K562 (cell line): ENCODE measurements at regions not wholly inside any gene's neighbourhood (a gene's known extent, or its start where the extent isn't known, plus 50 kb on each side); places are given as distances from the start of the nearest gene placed in this dataset.
A peak's percentile ranks its signal among the peaks of the same experiment; 100 is the strongest.

ENCODE experiments used
- BRD9 ChIP-seq: fragments of 450-650 bp; IDR thresholded peaks from 2 replicates; pipeline ENCODE4 v1.6.1; 2018; ENCODE audit warnings: low read depth; ENCODE audit not compliant: partially characterized antibody
- C11orf30 ChIP-seq: fragments of 450-650 bp; IDR thresholded peaks from 2 replicates; pipeline ENCODE4 v1.6.1; 2016; ENCODE audit warnings: low read depth, mild to moderate bottlenecking
- CCNT2 ChIP-seq: IDR thresholded peaks from 2 replicates; pipeline ENCODE4 v1.6.1; 2011; ENCODE audit warnings: borderline replicate concordance, low read depth, mild to moderate bottlenecking, moderate library complexity, mixed read lengths, low read length; ENCODE audit not compliant: insufficient read length; ENCODE audit errors: extremely low read depth
- DMBX1 ChIP-seq: fragments of 250-450 bp; sonication (Bioruptor Pico); IDR thresholded peaks from 2 replicates; pipeline ENCODE4 v1.8.0; 2022; ENCODE audit warnings: inconsistent platforms, mild to moderate bottlenecking, moderate library complexity, borderline replicate concordance
- ELF1 ChIP-seq: fragments of 200-800 bp; sonication (Bioruptor generic); IDR thresholded peaks from 2 replicates; pipeline ENCODE4 v1.6.1; 2016; ENCODE audit warnings: missing genetic modification characterization, missing compliant biosample characterization
- HDAC3 ChIP-seq: fragments of 450-650 bp; IDR thresholded peaks from 2 replicates; pipeline ENCODE4 v1.6.1; 2018; ENCODE audit warnings: borderline replicate concordance, mild to moderate bottlenecking, moderate library complexity; ENCODE audit not compliant: partially characterized antibody
- MAFK ChIP-seq: IDR thresholded peaks from 2 replicates; pipeline ENCODE4 v1.6.1; 2011; ENCODE audit warnings: low read length, improper control_type of control experiment
- NUFIP1 ChIP-seq: fragments of 450-650 bp; IDR thresholded peaks from 2 replicates; pipeline ENCODE4 v1.6.1; 2018; ENCODE audit not compliant: partially characterized antibody
- POLR2AphosphoS5 ChIP-seq: IDR thresholded peaks from 2 replicates; pipeline ENCODE4 v1.6.1; 2011; ENCODE audit warnings: mild to moderate bottlenecking, low read depth, low read length, moderate library complexity; ENCODE audit not compliant: control insufficient read depth, insufficient read depth
- SRSF7 ChIP-seq: fragments of 200-400 bp; formaldehyde crosslinking; optimal IDR thresholded peaks from 2 replicates; pipeline ENCODE3; 2017; ENCODE audit warnings: mild to moderate bottlenecking, low read depth, low read length
- TCF3 ChIP-seq: sonication (generic); formaldehyde crosslinking; IDR thresholded peaks from 2 replicates; pipeline ENCODE4 v1.4.0; 2020; ENCODE audit warnings: mild to moderate bottlenecking, missing genetic modification reagents
- ZNF239 ChIP-seq: fragments of 250-450 bp; sonication (Bioruptor Pico); IDR thresholded peaks from 2 replicates; pipeline ENCODE4 v1.4.0; 2020; ENCODE audit warnings: mild to moderate bottlenecking
- ZNF24 ChIP-seq: fragments of 450-650 bp; IDR thresholded peaks from 2 replicates; pipeline ENCODE4 v1.6.1; 2016
- ZNF3 ChIP-seq: fragments of 250-450 bp; sonication (Bioruptor Pico); IDR thresholded peaks from 2 replicates; pipeline ENCODE4 v1.5.0; 2021; ENCODE audit warnings: mild to moderate bottlenecking, moderate library complexity
- ZNF584 ChIP-seq: fragments of 200-800 bp; sonication (Bioruptor generic); IDR thresholded peaks from 2 replicates; pipeline ENCODE4 v1.6.1; 2016; ENCODE audit warnings: low read depth, mild to moderate bottlenecking, missing genetic modification characterization, missing compliant biosample characterization
- TF ChIP-seq, protein P1 (sequence below): fragments of 450-650 bp; formaldehyde crosslinking; IDR thresholded peaks from 2 replicates; pipeline ENCODE4 v1.4.0; 2020; ENCODE audit warnings: mild to moderate bottlenecking, moderate library complexity
- TF ChIP-seq, protein P2 (sequence below), 2 experiments: IDR thresholded peaks in 1 of 2; conservative IDR thresholded peaks in 1 of 2; 2 replicates each; pipeline ENCODE4 v1.6.1; 2016; ENCODE audit warnings: low read depth in 2 of 2, mild to moderate bottlenecking in 1 of 2, missing compliant biosample characterization in 1 of 2, missing genetic modification characterization in 1 of 2, moderate library complexity in 1 of 2
- TF ChIP-seq, protein P3 (sequence below), 2 experiments: fragments of 200-800 bp in 1 of 2; sonication (Bioruptor generic) in 1 of 2; sonication (generic) in 1 of 2; formaldehyde crosslinking in 1 of 2; IDR thresholded peaks in 1 of 2; conservative IDR thresholded peaks in 1 of 2; 2 replicates each; pipeline versions ENCODE4 v1.5.0 to v1.6.1; 2016 to 2020; ENCODE audit warnings: missing compliant biosample characterization in 1 of 2, missing genetic modification characterization in 1 of 2, missing genetic modification reagents in 1 of 2
- TF ChIP-seq, protein P4 (sequence below): sonication (generic); formaldehyde crosslinking; IDR thresholded peaks from 2 replicates; pipeline ENCODE4 v1.8.1; 2023; ENCODE audit warnings: mild to moderate bottlenecking, missing genetic modification reagents

DNA sequence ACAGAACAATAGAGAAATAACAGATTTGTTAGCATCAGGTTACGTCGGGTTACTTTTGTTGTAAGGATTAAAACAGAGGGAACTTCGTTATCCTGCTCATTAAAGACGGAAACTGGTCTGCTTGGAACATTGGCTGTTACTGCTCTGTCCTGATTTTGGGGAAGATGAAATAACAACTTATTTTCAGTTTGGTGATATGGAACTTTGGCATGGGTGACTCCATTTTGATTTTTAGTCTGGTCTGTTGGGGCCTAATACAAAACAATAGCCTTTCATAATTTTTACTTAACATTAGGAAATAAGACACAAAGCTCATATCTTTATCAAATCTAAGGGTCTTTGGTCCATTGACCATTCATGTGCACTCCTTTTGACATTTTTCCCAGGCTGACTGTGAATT, 220.5 kb upstream of the DUSP10 start (continued):
- TF ChIP-seq POLR2AphosphoS5 (no peak), ZNF584 (CRISPR knock-in tag) (peak; percentile 98), C11orf30 (no peak), ZNF3 (peak; percentile 19; the same call in 1 of the 2 replicates), TCF3 (CRISPR knock-in tag) (no peak), MAFK (no peak), NUFIP1 (no peak), CCNT2 (no peak), ELF1 (tag) (no peak), HDAC3 (no peak), ZNF24 (no peak), BRD9 (no peak), ZNF239 (CRISPR knock-in tag) (peak; percentile 93), DMBX1 (peak; percentile 100), SRSF7 (no peak)
- TF ChIP-seq, protein P1, sequence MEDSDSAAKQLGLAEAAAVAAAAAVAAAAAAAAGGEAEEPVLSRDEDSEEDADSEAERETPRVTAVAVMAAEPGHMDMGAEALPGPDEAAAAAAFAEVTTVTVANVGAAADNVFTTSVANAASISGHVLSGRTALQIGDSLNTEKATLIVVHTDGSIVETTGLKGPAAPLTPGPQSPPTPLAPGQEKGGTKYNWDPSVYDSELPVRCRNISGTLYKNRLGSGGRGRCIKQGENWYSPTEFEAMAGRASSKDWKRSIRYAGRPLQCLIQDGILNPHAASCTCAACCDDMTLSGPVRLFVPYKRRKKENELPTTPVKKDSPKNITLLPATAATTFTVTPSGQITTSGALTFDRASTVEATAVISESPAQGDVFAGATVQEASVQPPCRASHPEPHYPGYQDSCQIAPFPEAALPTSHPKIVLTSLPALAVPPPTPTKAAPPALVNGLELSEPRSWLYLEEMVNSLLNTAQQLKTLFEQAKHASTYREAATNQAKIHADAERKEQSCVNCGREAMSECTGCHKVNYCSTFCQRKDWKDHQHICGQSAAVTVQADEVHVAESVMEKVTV (CRISPR knock-in tag) = peak; percentile 42; the same call in 1 of the 2 replicates
- TF ChIP-seq, protein P2, sequence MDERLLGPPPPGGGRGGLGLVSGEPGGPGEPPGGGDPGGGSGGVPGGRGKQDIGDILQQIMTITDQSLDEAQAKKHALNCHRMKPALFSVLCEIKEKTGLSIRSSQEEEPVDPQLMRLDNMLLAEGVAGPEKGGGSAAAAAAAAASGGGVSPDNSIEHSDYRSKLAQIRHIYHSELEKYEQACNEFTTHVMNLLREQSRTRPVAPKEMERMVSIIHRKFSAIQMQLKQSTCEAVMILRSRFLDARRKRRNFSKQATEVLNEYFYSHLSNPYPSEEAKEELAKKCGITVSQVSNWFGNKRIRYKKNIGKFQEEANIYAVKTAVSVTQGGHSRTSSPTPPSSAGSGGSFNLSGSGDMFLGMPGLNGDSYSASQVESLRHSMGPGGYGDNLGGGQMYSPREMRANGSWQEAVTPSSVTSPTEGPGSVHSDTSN (CRISPR knock-in tag; IDR thresholded peaks at IDR 0.05; ENCODE audit: low read depth) = no peak
- TF ChIP-seq, protein P2 (tag; conservative IDR thresholded peaks at IDR 0.05; ENCODE audit: low read depth) = peak; percentile 59; the same call in 1 of the 2 replicates
- TF ChIP-seq, protein P3, sequence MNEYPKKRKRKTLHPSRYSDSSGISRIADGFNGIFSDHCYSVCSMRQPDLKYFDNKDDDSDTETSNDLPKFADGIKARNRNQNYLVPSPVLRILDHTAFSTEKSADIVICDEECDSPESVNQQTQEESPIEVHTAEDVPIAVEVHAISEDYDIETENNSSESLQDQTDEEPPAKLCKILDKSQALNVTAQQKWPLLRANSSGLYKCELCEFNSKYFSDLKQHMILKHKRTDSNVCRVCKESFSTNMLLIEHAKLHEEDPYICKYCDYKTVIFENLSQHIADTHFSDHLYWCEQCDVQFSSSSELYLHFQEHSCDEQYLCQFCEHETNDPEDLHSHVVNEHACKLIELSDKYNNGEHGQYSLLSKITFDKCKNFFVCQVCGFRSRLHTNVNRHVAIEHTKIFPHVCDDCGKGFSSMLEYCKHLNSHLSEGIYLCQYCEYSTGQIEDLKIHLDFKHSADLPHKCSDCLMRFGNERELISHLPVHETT (CRISPR knock-in tag; conservative IDR thresholded peaks at IDR 0.05 in 1 of 2, IDR thresholded peaks at IDR 0.05 in 1 of 2) = peak in 1 of 2 experiments; percentile 98; a peak in 2 of 4 replicates
- TF ChIP-seq, protein P4, sequence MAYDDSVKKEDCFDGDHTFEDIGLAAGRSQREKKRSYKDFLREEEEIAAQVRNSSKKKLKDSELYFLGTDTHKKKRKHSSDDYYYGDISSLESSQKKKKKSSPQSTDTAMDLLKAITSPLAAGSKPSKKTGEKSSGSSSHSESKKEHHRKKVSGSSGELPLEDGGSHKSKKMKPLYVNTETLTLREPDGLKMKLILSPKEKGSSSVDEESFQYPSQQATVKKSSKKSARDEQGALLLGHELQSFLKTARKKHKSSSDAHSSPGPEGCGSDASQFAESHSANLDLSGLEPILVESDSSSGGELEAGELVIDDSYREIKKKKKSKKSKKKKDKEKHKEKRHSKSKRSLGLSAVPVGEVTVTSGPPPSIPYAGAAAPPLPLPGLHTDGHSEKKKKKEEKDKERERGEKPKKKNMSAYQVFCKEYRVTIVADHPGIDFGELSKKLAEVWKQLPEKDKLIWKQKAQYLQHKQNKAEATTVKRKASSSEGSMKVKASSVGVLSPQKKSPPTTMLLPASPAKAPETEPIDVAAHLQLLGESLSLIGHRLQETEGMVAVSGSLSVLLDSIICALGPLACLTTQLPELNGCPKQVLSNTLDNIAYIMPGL (CRISPR knock-in tag) = no peak
